ENCODE measurements at regions not wholly inside any gene's neighbourhood (a gene's known extent, or its start where the extent isn't known, plus 50 kb on each side); places are given as distances from the start of the nearest gene placed in this dataset.
"Not testable (repeated sequence)": the region's sequence is repeated elsewhere in the genome, so short reads cannot be mapped to it uniquely, and the experiment has no call there.

GRCh38 chr9:25472681-25473080 lies 205.6 kb downstream of the TUSC1 start:
- Histone ChIP-seq H3K36me3 (ENCODE audit: control insufficient read depth, insufficient read depth, low read length) (no peaks in the 10 kb centered on the region), H3K27ac (ENCODE audit: insufficient read depth, low read depth, low read length, poor library complexity, severe bottlenecking) (no peak overlapping the region), H3K4me1 (ENCODE audit: control insufficient read depth, insufficient read depth, low read length) (no peaks in the 10 kb centered on the region), H3K4me3 (ENCODE audit: insufficient read depth, low read depth, low read length) (no peak overlapping the region), H3K9me3 (ENCODE audit: control insufficient read depth, low read length) (no peaks in the 10 kb centered on the region), H3K27me3 (ENCODE audit: control insufficient read depth, insufficient read depth, low read length, poor library complexity, severe bottlenecking) (no peaks in the 10 kb centered on the region)
- 91 to 94% methylated on average over 2 of the region's 2 CpGs for WGBS, 2 experiments

- no peaks in the 10 kb centered on the region for H3K9me3 ChIP-seq (ENCODE audit: control insufficient read depth, low read length)
- no peak overlapping the region for H3K4me3 ChIP-seq (ENCODE audit: insufficient read depth, low read depth, low read length)
- no peaks in the 10 kb centered on the region for H3K36me3 ChIP-seq (ENCODE audit: control insufficient read depth, insufficient read depth, low read length)
- WGBS, 2 experiments, result 95% methylated on average over 4 of the region's 4 CpGs
- H3K27ac ChIP-seq (ENCODE audit: insufficient read depth, low read depth, low read length, poor library complexity, severe bottlenecking), result no peak overlapping the region
- no peaks in the 10 kb centered on the region for H3K27me3 ChIP-seq (ENCODE audit: control insufficient read depth, insufficient read depth, low read length, poor library complexity, severe bottlenecking)
- H3K4me1 ChIP-seq (ENCODE audit: control insufficient read depth, insufficient read depth, low read length), result no peaks in the 10 kb centered on the region
Observed at GRCh38 chr9:25472085-25472607, 206.1 kb downstream of the TUSC1 start.

GRCh38 chr9:25461416-25461815 lies 216.8 kb downstream of the TUSC1 start:
- no peaks in the 10 kb centered on the region for H3K9me3 ChIP-seq (ENCODE audit: control insufficient read depth, low read length)
- no peaks in the 10 kb centered on the region for H3K27me3 ChIP-seq (ENCODE audit: control insufficient read depth, insufficient read depth, low read length, poor library complexity, severe bottlenecking)
- no peaks in the 10 kb centered on the region for H3K4me1 ChIP-seq (ENCODE audit: control insufficient read depth, insufficient read depth, low read length)
- H3K27ac ChIP-seq (ENCODE audit: insufficient read depth, low read depth, low read length, poor library complexity, severe bottlenecking), result no peak overlapping the region
- H3K36me3 ChIP-seq (ENCODE audit: control insufficient read depth, insufficient read depth, low read length), result no peaks in the 10 kb centered on the region
- H3K4me3 ChIP-seq (ENCODE audit: insufficient read depth, low read depth, low read length), result no peak overlapping the region

- Histone ChIP-seq H3K27ac (ENCODE audit: insufficient read depth, low read depth, low read length, poor library complexity, severe bottlenecking) (no peak overlapping the region), H3K27me3 (ENCODE audit: control insufficient read depth, insufficient read depth, low read length, poor library complexity, severe bottlenecking) (no peaks in the 10 kb centered on the region), H3K4me3 (ENCODE audit: insufficient read depth, low read depth, low read length) (no peak overlapping the region), H3K36me3 (ENCODE audit: control insufficient read depth, insufficient read depth, low read length) (no peaks in the 10 kb centered on the region), H3K4me1 (ENCODE audit: control insufficient read depth, insufficient read depth, low read length) (no peaks in the 10 kb centered on the region), H3K9me3 (ENCODE audit: control insufficient read depth, low read length) (no peaks in the 10 kb centered on the region)
- 82 to 91% methylated on average over 1 of the region's 2 CpGs for WGBS, 2 experiments
Observed at GRCh38 chr9:25453875-25454274, 224.4 kb downstream of the TUSC1 start.

- Histone ChIP-seq H3K9me3 (ENCODE audit: control insufficient read depth, low read length) (no peaks in the 10 kb centered on the region), H3K4me3 (ENCODE audit: insufficient read depth, low read depth, low read length) (no peak overlapping the region), H3K27me3 (ENCODE audit: control insufficient read depth, insufficient read depth, low read length, poor library complexity, severe bottlenecking) (no peaks in the 10 kb centered on the region), H3K27ac (ENCODE audit: insufficient read depth, low read depth, low read length, poor library complexity, severe bottlenecking) (no peak overlapping the region), H3K4me1 (ENCODE audit: control insufficient read depth, insufficient read depth, low read length) (no peaks in the 10 kb centered on the region), H3K36me3 (ENCODE audit: control insufficient read depth, insufficient read depth, low read length) (no peaks in the 10 kb centered on the region)
- 85 to 96% methylated on average over 2 of the region's 3 CpGs for WGBS, 2 experiments
Observed at GRCh38 chr9:25449503-25449902, 228.7 kb downstream of the TUSC1 start.

GRCh38 chr9:25445721-25446120 lies 232.5 kb downstream of the TUSC1 start:
- H3K27ac ChIP-seq (ENCODE audit: insufficient read depth, low read depth, low read length, poor library complexity, severe bottlenecking); H3K27me3 ChIP-seq (ENCODE audit: control insufficient read depth, insufficient read depth, low read length, poor library complexity, severe bottlenecking); H3K4me3 ChIP-seq (ENCODE audit: insufficient read depth, low read depth, low read length); H3K4me1 ChIP-seq (ENCODE audit: control insufficient read depth, insufficient read depth, low read length); H3K36me3 ChIP-seq (ENCODE audit: control insufficient read depth, insufficient read depth, low read length); H3K9me3 ChIP-seq (ENCODE audit: control insufficient read depth, low read length): not testable (repeated sequence)
- 91 to 95% methylated on average over 10 to 11 of the region's 13 CpGs for WGBS, 2 experiments

GRCh38 chr9:25442526-25442925 lies 235.7 kb downstream of the TUSC1 start:
- Histone ChIP-seq H3K9me3 (ENCODE audit: control insufficient read depth, low read length) (no peaks in the 10 kb centered on the region), H3K36me3 (ENCODE audit: control insufficient read depth, insufficient read depth, low read length) (no peaks in the 10 kb centered on the region), H3K27ac (ENCODE audit: insufficient read depth, low read depth, low read length, poor library complexity, severe bottlenecking) (no peak overlapping the region), H3K27me3 (ENCODE audit: control insufficient read depth, insufficient read depth, low read length, poor library complexity, severe bottlenecking) (no peaks in the 10 kb centered on the region), H3K4me1 (ENCODE audit: control insufficient read depth, insufficient read depth, low read length) (no peaks in the 10 kb centered on the region), H3K4me3 (ENCODE audit: insufficient read depth, low read depth, low read length) (no peak overlapping the region)
- WGBS, 2 experiments, result 81 to 85% methylated on average over 4 of the region's 4 CpGs

- no peaks in the 10 kb centered on the region for H3K9me3 ChIP-seq (ENCODE audit: control insufficient read depth, low read length)
- no peak overlapping the region for H3K4me3 ChIP-seq (ENCODE audit: insufficient read depth, low read depth, low read length)
- H3K4me1 ChIP-seq (ENCODE audit: control insufficient read depth, insufficient read depth, low read length), result no peaks in the 10 kb centered on the region
- WGBS, 2 experiments, result 90 to 93% methylated on average over 4 of the region's 4 CpGs
- no peaks in the 10 kb centered on the region for H3K36me3 ChIP-seq (ENCODE audit: control insufficient read depth, insufficient read depth, low read length)
- H3K27ac ChIP-seq (ENCODE audit: insufficient read depth, low read depth, low read length, poor library complexity, severe bottlenecking), result no peak overlapping the region
- H3K27me3 ChIP-seq (ENCODE audit: control insufficient read depth, insufficient read depth, low read length, poor library complexity, severe bottlenecking), result no peaks in the 10 kb centered on the region
Observed at GRCh38 chr9:25427898-25428297, 250.3 kb downstream of the TUSC1 start.

- WGBS, 2 experiments, result 71 to 72% methylated on average over 4 of the region's 4 CpGs
- Histone ChIP-seq H3K27me3 (ENCODE audit: control insufficient read depth, insufficient read depth, low read length, poor library complexity, severe bottlenecking) (no peaks in the 10 kb centered on the region), H3K4me1 (ENCODE audit: control insufficient read depth, insufficient read depth, low read length) (no peaks in the 10 kb centered on the region), H3K27ac (ENCODE audit: insufficient read depth, low read depth, low read length, poor library complexity, severe bottlenecking) (no peak overlapping the region), H3K36me3 (ENCODE audit: control insufficient read depth, insufficient read depth, low read length) (no peaks in the 10 kb centered on the region), H3K4me3 (ENCODE audit: insufficient read depth, low read depth, low read length) (no peak overlapping the region), H3K9me3 (ENCODE audit: control insufficient read depth, low read length) (no peaks in the 10 kb centered on the region)
Observed at GRCh38 chr9:25427290-25427689, 251.0 kb downstream of the TUSC1 start.

- no peaks in the 10 kb centered on the region for H3K4me1 ChIP-seq (ENCODE audit: control insufficient read depth, insufficient read depth, low read length)
- H3K36me3 ChIP-seq (ENCODE audit: control insufficient read depth, insufficient read depth, low read length), result no peaks in the 10 kb centered on the region
- H3K9me3 ChIP-seq (ENCODE audit: control insufficient read depth, low read length), result no peaks in the 10 kb centered on the region
- no peak overlapping the region for H3K27ac ChIP-seq (ENCODE audit: insufficient read depth, low read depth, low read length, poor library complexity, severe bottlenecking)
- H3K4me3 ChIP-seq (ENCODE audit: insufficient read depth, low read depth, low read length), result no peak overlapping the region
- WGBS, 2 experiments, result 100% methylated on average over 1 of the region's 1 CpG; no CpG with 5 or more reads in 1 of the 2 experiments
- no peaks in the 10 kb centered on the region for H3K27me3 ChIP-seq (ENCODE audit: control insufficient read depth, insufficient read depth, low read length, poor library complexity, severe bottlenecking)
Observed at GRCh38 chr9:25421560-25421959, 256.7 kb downstream of the TUSC1 start.

GRCh38 chr9:25418974-25419373 lies 259.3 kb downstream of the TUSC1 start:
- no peaks in the 10 kb centered on the region for H3K36me3 ChIP-seq (ENCODE audit: control insufficient read depth, insufficient read depth, low read length)
- no peak overlapping the region for H3K27ac ChIP-seq (ENCODE audit: insufficient read depth, low read depth, low read length, poor library complexity, severe bottlenecking)
- no peaks in the 10 kb centered on the region for H3K27me3 ChIP-seq (ENCODE audit: control insufficient read depth, insufficient read depth, low read length, poor library complexity, severe bottlenecking)
- H3K4me3 ChIP-seq (ENCODE audit: insufficient read depth, low read depth, low read length), result no peak overlapping the region
- no peaks in the 10 kb centered on the region for H3K4me1 ChIP-seq (ENCODE audit: control insufficient read depth, insufficient read depth, low read length)
- H3K9me3 ChIP-seq (ENCODE audit: control insufficient read depth, low read length), result no peaks in the 10 kb centered on the region

All from ectodermal cell (in vitro differentiated cells).